CD4-positive, alpha-beta memory T cell (primary cell): ENCODE measurements at regions not wholly inside any gene's neighbourhood (a gene's known extent, or its start where the extent isn't known, plus 50 kb on each side); places are given as distances from the start of the nearest gene placed in this dataset.

Experiments used
- CTCF ChIA-PET: fragments of 350-600 bp; sonication (Branson Sonifier 250); formaldehyde crosslinking; loops from one replicate; lab custom pipeline; 2021; ENCODE audit warnings: inconsistent platforms; ENCODE audit not compliant: partially characterized antibody; lab: Charles Lee
- POLR2A ChIA-PET: fragments of 350-600 bp; sonication (Branson Sonifier 250); formaldehyde crosslinking; loops from one replicate; lab custom pipeline; 2021; ENCODE audit not compliant: partially characterized antibody; lab: Charles Lee
- DNase-seq, 5 donors: peaks; one replicate each; pipeline versions ENCODE4 v3.0.0 to v3.0.0-alpha.2; 2020 to 2022; ENCODE audit warnings: mixed read lengths in 1 of 5
- H3K27ac ChIP-seq: one replicate; pipeline ENCODE4 v1.7.0; 2013; ENCODE audit warnings: low read depth, low read length
- H3K27me3 ChIP-seq: 2 replicates; pipeline ENCODE4 v1.7.0; 2013; ENCODE audit warnings: mild to moderate bottlenecking, low read length, moderate library complexity; ENCODE audit not compliant: insufficient read depth
- H3K36me3 ChIP-seq: 2 replicates; pipeline ENCODE4 v1.7.0; 2013; ENCODE audit warnings: mild to moderate bottlenecking, low read length, moderate library complexity; ENCODE audit not compliant: insufficient read depth
- H3K4me1 ChIP-seq: 2 replicates; pipeline ENCODE4 v1.7.0; 2013; ENCODE audit warnings: mild to moderate bottlenecking, low read length, moderate library complexity; ENCODE audit not compliant: insufficient read depth
- H3K4me3 ChIP-seq, 2 donors: one replicate each; pipeline ENCODE4 v1.7.0; 2013; ENCODE audit warnings: low read length in 2 of 2, mild to moderate bottlenecking in 1 of 2
- H3K9me3 ChIP-seq, 2 donors: one replicate each; pipeline ENCODE4 v1.7.0; 2013; ENCODE audit warnings: low read length in 2 of 2, control low read depth in 1 of 2; ENCODE audit not compliant: control insufficient read depth in 1 of 2
- H3K27ac Mint-ChIP-seq, 7 donors: one replicate each; pipeline ENCODE4 v1.8.0; 2020 to 2021; ENCODE audit warnings: mixed read lengths in 7 of 7, mild to moderate bottlenecking in 6 of 7, inconsistent platforms in 3 of 7, moderate library complexity in 3 of 7
- H3K27me3 Mint-ChIP-seq, 2 donors: one replicate each; pipeline ENCODE4 v1.8.0; 2020 to 2021; ENCODE audit warnings: mixed read lengths in 2 of 2
- H3K36me3 Mint-ChIP-seq, 2 donors: one replicate each; pipeline ENCODE4 v1.8.0; 2020 to 2021; ENCODE audit warnings: mixed read lengths in 2 of 2, inconsistent platforms in 1 of 2, mild to moderate bottlenecking in 1 of 2
- H3K4me1 Mint-ChIP-seq, 4 donors: one replicate each; pipeline ENCODE4 v1.8.0; 2020 to 2021; ENCODE audit warnings: mixed read lengths in 4 of 4, mild to moderate bottlenecking in 1 of 4
- H3K4me3 Mint-ChIP-seq, 8 donors: one replicate each; pipeline ENCODE4 v1.8.0; 2020 to 2021; ENCODE audit warnings: mixed read lengths in 8 of 8, mild to moderate bottlenecking in 7 of 8, moderate library complexity in 6 of 8, inconsistent platforms in 3 of 8
- H3K9me3 Mint-ChIP-seq, 8 donors: one replicate each; pipeline ENCODE4 v1.8.0; 2020 to 2021; ENCODE audit warnings: mixed read lengths in 8 of 8, mild to moderate bottlenecking in 5 of 8, inconsistent platforms in 3 of 8, moderate library complexity in 1 of 8
- intact Hi-C: fragments of 100-400 bp; cut with micrococcal nuclease; formaldehyde crosslinking; loops from one replicate; pipeline ENCODE4 v1.15.1; 2023

DNA sequence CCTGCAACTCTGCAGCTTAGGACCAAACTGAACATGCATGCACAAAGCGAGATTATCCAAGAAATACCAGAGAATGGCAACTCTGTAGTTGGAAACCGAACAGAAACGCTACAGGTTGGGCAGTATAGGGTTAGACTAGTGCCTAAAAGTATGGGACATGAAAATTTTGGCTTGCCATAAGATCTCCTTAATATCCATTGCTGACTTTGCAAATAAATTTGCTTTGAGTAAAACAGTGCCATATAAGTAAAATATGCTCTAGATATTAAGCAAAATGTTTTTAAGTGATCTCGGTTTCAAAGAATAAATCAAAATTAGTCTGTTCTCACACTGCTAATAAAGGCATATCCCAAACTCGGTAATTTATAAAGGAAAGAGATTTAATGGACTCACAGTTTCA, 456.0 kb downstream of the PRDM9 start:
- no peaks in the 10 kb centered on the region for H3K9me3 ChIP-seq

DNA sequence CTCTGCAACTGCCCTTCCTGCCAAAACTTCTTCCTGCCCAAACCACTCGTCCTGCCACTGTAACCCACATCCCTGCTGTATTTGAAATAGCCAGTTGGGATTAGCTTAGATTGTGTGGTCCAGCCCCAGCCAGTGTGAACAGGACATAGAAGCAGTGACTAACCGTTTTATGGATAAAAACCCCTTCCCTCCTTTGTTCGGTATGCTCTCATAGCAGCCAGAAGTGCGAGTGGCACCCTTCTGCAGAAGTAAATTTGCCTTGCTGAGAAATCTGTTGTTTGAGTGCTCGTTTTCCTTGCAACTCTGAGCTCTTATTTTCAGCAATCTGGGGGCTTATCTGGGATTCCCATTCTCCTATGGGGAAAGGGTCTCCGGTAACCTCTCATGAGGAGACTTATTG, 470.0 kb downstream of the PRDM9 start:
- Mint-ChIP-seq H3K9me3 (peaks cover 8 to 35% (median 31%) of the 10 kb centered on the region in 8 donors), H3K27ac (no peak overlapping the region)
- DNase-seq: no peak

More for the DNA sequence above, 456.0 kb downstream of the PRDM9 start:
- Mint-ChIP-seq H3K36me3 (no peaks in the 10 kb centered on the region), H3K27me3 (no peaks in the 10 kb centered on the region), H3K4me1 (no peaks in the 10 kb centered on the region), H3K4me3 (no peak overlapping the region), H3K27ac (no peak overlapping the region), H3K9me3 (peaks cover 0 to 17% (median 3%) of the 10 kb centered on the region in 8 donors)
- H3K27me3 ChIP-seq: no peaks in the 10 kb centered on the region
- H3K36me3 ChIP-seq: no peaks in the 10 kb centered on the region
- intact Hi-C loops: no loop called here
- ChIA-PET CTCF (no interaction called here), POLR2A (no interaction called here)
- no peak for DNase-seq
- H3K27ac ChIP-seq: no peak overlapping the region
- H3K4me3 ChIP-seq: no peak overlapping the region
- H3K4me1 ChIP-seq: no peaks in the 10 kb centered on the region

DNA sequence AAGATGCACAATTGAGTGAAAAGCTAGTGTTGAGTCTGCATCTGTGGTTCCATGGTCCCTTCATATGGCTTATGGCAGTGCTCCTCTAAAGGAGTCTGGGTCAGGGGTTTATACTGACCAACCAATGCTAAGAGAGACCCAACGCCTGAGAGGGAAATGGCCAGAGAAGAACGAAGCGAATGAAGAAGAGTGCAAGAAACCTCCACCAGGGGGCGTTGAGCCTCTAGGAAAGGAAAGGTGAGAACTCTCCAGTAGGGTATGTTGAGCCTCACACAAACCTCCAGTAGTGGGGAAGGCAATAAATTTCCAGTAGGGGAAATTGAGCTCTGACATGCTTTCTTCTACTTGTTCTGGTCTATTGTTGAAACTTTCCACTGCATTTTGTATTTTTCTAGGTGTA, 470.6 kb downstream of the PRDM9 start:
- no peaks in the 10 kb centered on the region for H3K27me3 ChIP-seq
- H3K9me3 ChIP-seq: peaks cover 0 to 11% of the 10 kb centered on the region in 2 donors
- H3K36me3 ChIP-seq: no peaks in the 10 kb centered on the region
- no peak overlapping the region for H3K27ac Mint-ChIP-seq
- no peaks in the 10 kb centered on the region for H3K4me1 Mint-ChIP-seq
- DNase-seq: no peak
- H3K4me3 Mint-ChIP-seq: no peak overlapping the region
- CTCF ChIA-PET: no interaction called here
- POLR2A ChIA-PET: no interaction called here
- H3K4me3 ChIP-seq: no peak overlapping the region
- no peaks in the 10 kb centered on the region for H3K4me1 ChIP-seq
- no peaks in the 10 kb centered on the region for H3K36me3 Mint-ChIP-seq
- no peaks in the 10 kb centered on the region for H3K27me3 Mint-ChIP-seq
- H3K27ac ChIP-seq: no peak overlapping the region
- intact Hi-C loops: no loop called here
- peaks cover 8 to 38% (median 33%) of the 10 kb centered on the region in 8 donors for H3K9me3 Mint-ChIP-seq

More for the DNA sequence above, 470.0 kb downstream of the PRDM9 start:
- Histone ChIP-seq H3K4me3 (no peak overlapping the region), H3K27me3 (no peaks in the 10 kb centered on the region), H3K4me1 (no peaks in the 10 kb centered on the region), H3K9me3 (peaks cover 0 to 11% of the 10 kb centered on the region in 2 donors), H3K27ac (no peak overlapping the region), H3K36me3 (no peaks in the 10 kb centered on the region)
- CTCF ChIA-PET: no interaction called here
- Mint-ChIP-seq H3K27me3 (no peaks in the 10 kb centered on the region), H3K4me1 (no peaks in the 10 kb centered on the region), H3K4me3 (no peak overlapping the region), H3K36me3 (no peaks in the 10 kb centered on the region)
- POLR2A ChIA-PET: no interaction called here
- intact Hi-C loops: no loop called here

DNA sequence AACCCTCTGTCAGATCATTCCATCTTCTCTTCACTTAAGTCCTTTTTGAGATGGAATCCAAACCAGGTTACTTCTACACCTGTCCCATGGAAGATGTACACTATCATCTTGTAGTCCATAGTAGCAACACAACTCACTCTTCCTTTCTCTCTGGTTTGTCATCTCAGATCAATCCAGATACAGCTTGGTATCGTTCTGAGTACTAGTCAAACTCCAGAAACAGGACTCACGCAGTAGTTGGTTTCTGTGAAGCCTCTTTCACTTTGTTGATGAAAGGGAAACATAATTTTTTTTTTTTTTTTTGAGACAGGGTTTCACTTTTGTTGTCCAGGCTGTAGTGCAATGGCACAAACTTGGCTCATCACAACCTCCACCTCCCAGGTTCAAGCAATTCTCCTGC, 484.0 kb downstream of the PRDM9 start:
- DNase-seq: no peak
- H3K9me3 Mint-ChIP-seq: peaks cover 0 to 23% (median 14%) of the 10 kb centered on the region in 8 donors
- H3K27ac Mint-ChIP-seq: no peak overlapping the region
- no peaks in the 10 kb centered on the region for H3K4me1 ChIP-seq
- ChIA-PET CTCF (no interaction called here), POLR2A (no interaction called here)
- no peaks in the 10 kb centered on the region for H3K36me3 ChIP-seq
- no peaks in the 10 kb centered on the region for H3K36me3 Mint-ChIP-seq
- no peak overlapping the region for H3K4me3 ChIP-seq
- intact Hi-C loops: no loop called here
- H3K9me3 ChIP-seq: peaks cover 0 to 4% of the 10 kb centered on the region in 2 donors
- no peak overlapping the region for H3K4me3 Mint-ChIP-seq
- no peak overlapping the region for H3K27ac ChIP-seq
- no peaks in the 10 kb centered on the region for H3K4me1 Mint-ChIP-seq
- H3K27me3 Mint-ChIP-seq: no peaks in the 10 kb centered on the region
- H3K27me3 ChIP-seq: no peaks in the 10 kb centered on the region

DNA sequence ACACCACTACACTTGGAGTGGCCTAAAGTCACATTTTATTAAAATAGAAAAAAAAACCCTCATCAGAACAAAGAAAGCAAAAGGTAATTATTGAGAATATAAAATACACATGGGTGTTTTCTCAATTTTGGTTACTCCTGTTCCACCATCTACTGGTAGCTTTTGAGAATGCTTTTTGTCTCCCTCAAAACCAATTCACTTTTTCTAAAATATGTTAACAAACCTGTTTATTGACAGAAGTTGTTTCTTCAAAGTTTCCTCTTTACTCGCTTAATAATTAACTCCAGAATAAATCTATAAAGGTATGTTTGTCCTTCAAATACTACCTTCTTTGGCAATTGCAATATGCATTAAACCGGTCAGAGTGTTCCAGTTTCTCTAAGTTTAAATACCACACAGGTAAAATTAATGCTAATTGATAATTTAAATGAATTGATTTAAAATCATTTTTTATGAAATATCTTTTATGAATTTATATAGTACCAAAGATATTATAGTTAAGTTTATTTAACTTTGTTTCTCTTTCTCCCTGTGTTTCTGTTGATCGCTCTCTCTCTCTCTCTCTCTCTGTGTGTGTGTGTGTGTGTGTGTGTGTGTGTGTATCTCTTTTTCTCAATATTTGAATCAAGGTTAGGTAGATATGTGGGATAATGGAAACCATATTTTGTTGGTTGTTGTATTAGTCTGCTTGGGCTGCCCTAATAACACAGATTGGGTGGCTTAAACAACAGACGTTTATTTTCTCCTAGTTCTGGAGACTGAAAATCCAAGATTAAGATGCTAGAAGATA, 487.4 kb downstream of the PRDM9 start:
- Histone ChIP-seq H3K9me3 (peaks cover 0 to 4% of the 10 kb centered on the region in 2 donors), H3K36me3 (no peaks in the 10 kb centered on the region), H3K4me1 (no peaks in the 10 kb centered on the region), H3K4me3 (no peak overlapping the region), H3K27me3 (no peaks in the 10 kb centered on the region), H3K27ac (no peak overlapping the region)
- peaks cover 3 to 22% (median 9%) of the 10 kb centered on the region in 8 donors for H3K9me3 Mint-ChIP-seq
- H3K27ac Mint-ChIP-seq: no peak overlapping the region
- no peak for DNase-seq
- no peaks in the 10 kb centered on the region for H3K4me1 Mint-ChIP-seq
- intact Hi-C loops: no loop called here
- ChIA-PET CTCF (no interaction called here), POLR2A (no interaction called here)
- no peaks in the 10 kb centered on the region for H3K27me3 Mint-ChIP-seq
- H3K36me3 Mint-ChIP-seq: no peaks in the 10 kb centered on the region
- no peak overlapping the region for H3K4me3 Mint-ChIP-seq

DNA sequence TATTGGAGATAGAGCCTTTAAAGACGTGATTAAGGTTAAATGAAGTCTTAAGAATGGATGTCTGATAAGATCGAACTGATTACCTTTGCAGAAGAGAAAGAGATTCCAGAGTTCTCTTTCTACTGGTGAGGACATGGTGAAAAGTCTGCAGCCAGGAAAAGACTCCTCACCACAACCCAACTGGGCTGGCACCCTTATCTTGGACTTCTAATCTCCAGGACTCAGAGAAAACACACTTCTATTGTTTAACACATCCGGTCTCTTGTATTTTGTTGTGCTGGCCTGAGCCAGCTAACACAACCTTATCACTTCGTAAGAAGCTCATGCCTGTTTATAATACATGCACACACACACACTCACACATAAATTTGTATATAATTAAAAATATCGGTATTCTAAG, 489.1 kb downstream of the PRDM9 start:
- H3K4me3 Mint-ChIP-seq: peak overlapping the region in 1 of 8 donors; percentile 42
- DNase-seq: no peak
- H3K27ac Mint-ChIP-seq: no peak overlapping the region
- H3K4me1 ChIP-seq: no peaks in the 10 kb centered on the region
- H3K27ac ChIP-seq: no peak overlapping the region
- no peaks in the 10 kb centered on the region for H3K36me3 ChIP-seq
- H3K4me3 ChIP-seq: no peak overlapping the region
- H3K36me3 Mint-ChIP-seq: no peaks in the 10 kb centered on the region
- POLR2A ChIA-PET: no interaction called here
- no peaks in the 10 kb centered on the region for H3K9me3 ChIP-seq
- no peaks in the 10 kb centered on the region for H3K4me1 Mint-ChIP-seq
- no peaks in the 10 kb centered on the region for H3K27me3 Mint-ChIP-seq
- peaks cover 2 to 21% (median 6%) of the 10 kb centered on the region in 8 donors for H3K9me3 Mint-ChIP-seq
- intact Hi-C loops: no loop called here
- CTCF ChIA-PET: no interaction called here
- H3K27me3 ChIP-seq: no peaks in the 10 kb centered on the region

DNA sequence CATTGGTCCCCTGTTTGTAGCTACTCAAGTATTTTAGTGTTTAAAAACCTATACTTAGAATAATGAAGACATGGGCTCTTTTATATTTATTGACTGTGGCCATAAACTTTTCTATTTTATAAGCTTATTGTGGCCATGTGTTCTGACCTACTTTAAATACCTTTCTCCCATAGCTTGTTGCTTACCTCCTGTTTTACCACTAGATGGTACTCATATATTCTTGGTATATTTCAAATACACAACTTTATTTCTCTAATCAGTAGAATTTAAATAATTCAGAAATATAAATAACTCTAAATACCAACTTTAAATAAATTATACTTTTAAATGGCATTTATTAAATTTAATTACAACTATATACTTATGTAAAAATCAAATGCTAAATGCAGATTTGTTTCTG, 498.0 kb downstream of the PRDM9 start:
- H3K4me1 ChIP-seq: no peaks in the 10 kb centered on the region
- peaks cover 0 to 21% (median 5%) of the 10 kb centered on the region in 8 donors for H3K9me3 Mint-ChIP-seq
- no peak overlapping the region for H3K4me3 ChIP-seq
- no peak for DNase-seq
- H3K27me3 Mint-ChIP-seq: no peaks in the 10 kb centered on the region
- CTCF ChIA-PET: no interaction called here
- H3K36me3 ChIP-seq: no peaks in the 10 kb centered on the region
- H3K9me3 ChIP-seq: no peaks in the 10 kb centered on the region
- H3K36me3 Mint-ChIP-seq: no peaks in the 10 kb centered on the region
- POLR2A ChIA-PET: no interaction called here
- H3K4me3 Mint-ChIP-seq: no peak overlapping the region
- no peaks in the 10 kb centered on the region for H3K27me3 ChIP-seq
- no peak overlapping the region for H3K27ac ChIP-seq
- H3K4me1 Mint-ChIP-seq: no peaks in the 10 kb centered on the region
- no peak overlapping the region for H3K27ac Mint-ChIP-seq
- intact Hi-C loops: no loop called here
